Activated CD4-positive, alpha-beta T cell treated with anti-CD3 and anti-CD28 coated beads, Interleukin-2, amount 10 ng/mL, durations not matched to agents 24 days and 14 days (primary cell): ENCODE measurements at regions not wholly inside any gene's neighbourhood (a gene's known extent, or its start where the extent isn't known, plus 50 kb on each side); places are given as distances from the start of the nearest gene placed in this dataset.
"Not testable (repeated sequence)": the region's sequence is repeated elsewhere in the genome, so short reads cannot be mapped to it uniquely, and the experiment has no call there.

Source experiments
- DNase-seq: peaks from one replicate; pipeline ENCODE4 v3.0.0; 2022
- H3K27ac Mint-ChIP-seq: one replicate; pipeline ENCODE4 v1.8.0; 2022; ENCODE audit warnings: mild to moderate bottlenecking, mixed read lengths
- H3K27me3 Mint-ChIP-seq: one replicate; pipeline ENCODE4 v1.8.0; 2022; ENCODE audit warnings: mixed read lengths
- H3K36me3 Mint-ChIP-seq: one replicate; pipeline ENCODE4 v1.8.0; 2022; ENCODE audit warnings: low read depth, mild to moderate bottlenecking, mixed read lengths
- H3K4me1 Mint-ChIP-seq: one replicate; pipeline ENCODE4 v1.8.0; 2021; ENCODE audit warnings: mixed read lengths
- H3K4me3 Mint-ChIP-seq: one replicate; pipeline ENCODE4 v1.8.0; 2022; ENCODE audit warnings: mild to moderate bottlenecking, moderate library complexity, mixed read lengths
- H3K9me3 Mint-ChIP-seq: one replicate; pipeline ENCODE4 v1.8.0; 2021; ENCODE audit warnings: mixed read lengths
- intact Hi-C: fragments of 100-400 bp; cut with micrococcal nuclease; formaldehyde crosslinking; loops from one replicate; pipeline ENCODE4 v1.15.1; 2023

- DNase-seq: no peak
- peaks cover 5% of the 10 kb centered on the region for H3K4me1 Mint-ChIP-seq
- no peaks in the 10 kb centered on the region for H3K27me3 Mint-ChIP-seq
- no peaks in the 10 kb centered on the region for H3K36me3 Mint-ChIP-seq
- no peak overlapping the region for H3K4me3 Mint-ChIP-seq
- intact Hi-C loops: no loop called here
- no peaks in the 10 kb centered on the region for H3K9me3 Mint-ChIP-seq
- H3K27ac Mint-ChIP-seq: no peak overlapping the region
These were observed 115.0 kb downstream of the RAP2B start for GRCh38 chr3:153277029-153277428.

GRCh38 chr3:153281236-153281997, 119.4 kb downstream of the RAP2B start:
- H3K36me3 Mint-ChIP-seq, H3K27ac Mint-ChIP-seq, H3K27me3 Mint-ChIP-seq, H3K4me3 Mint-ChIP-seq, DNase-seq, intact Hi-C loops, H3K9me3 Mint-ChIP-seq: not testable (repeated sequence)
- peaks cover 16% of the 10 kb centered on the region for H3K4me1 Mint-ChIP-seq

- H3K36me3 Mint-ChIP-seq: no peaks in the 10 kb centered on the region
- intact Hi-C loops: no loop called here
- no peaks in the 10 kb centered on the region for H3K27me3 Mint-ChIP-seq
- peaks cover 19% of the 10 kb centered on the region for H3K4me1 Mint-ChIP-seq
- H3K27ac Mint-ChIP-seq: no peak overlapping the region
- no peaks in the 10 kb centered on the region for H3K9me3 Mint-ChIP-seq
- no peak for DNase-seq
- no peak overlapping the region for H3K4me3 Mint-ChIP-seq
These were observed 120.3 kb downstream of the RAP2B start for GRCh38 chr3:153282355-153282754.

GRCh38 chr3:153284282-153284938, 122.4 kb downstream of the RAP2B start:
- Mint-ChIP-seq H3K27ac (peak overlapping the region; percentile 66), H3K4me1 (peaks cover 33% of the 10 kb centered on the region), H3K9me3 (no peaks in the 10 kb centered on the region), H3K27me3 (no peaks in the 10 kb centered on the region), H3K36me3 (no peaks in the 10 kb centered on the region), H3K4me3 (no peak overlapping the region)
- peak; percentile 70 for DNase-seq
- intact Hi-C loops: no loop called here

- H3K4me3 Mint-ChIP-seq: no peak overlapping the region
- DNase-seq: no peak
These were observed 123.2 kb downstream of the RAP2B start for GRCh38 chr3:153285194-153285641.

GRCh38 chr3:153285982-153286381, 124.0 kb downstream of the RAP2B start:
- Mint-ChIP-seq H3K4me1 (peaks cover 39% of the 10 kb centered on the region), H3K4me3 (no peak overlapping the region), H3K36me3 (no peaks in the 10 kb centered on the region), H3K27me3 (no peaks in the 10 kb centered on the region), H3K27ac (no peak overlapping the region), H3K9me3 (no peaks in the 10 kb centered on the region)
- no peak for DNase-seq
- intact Hi-C loops: loop anchor here (5.0 kb wide), 3 partner anchors 64 to 481 kb away; no protein-coding TSS in a partner anchor

More at GRCh38 chr3:153285194-153285641, 123.2 kb downstream of the RAP2B start:
- intact Hi-C loops: loop anchor here (5.0 kb wide), 3 partner anchors 63 to 482 kb away; no protein-coding TSS in a partner anchor
- no peaks in the 10 kb centered on the region for H3K27me3 Mint-ChIP-seq
- no peaks in the 10 kb centered on the region for H3K36me3 Mint-ChIP-seq
- H3K27ac Mint-ChIP-seq: no peak overlapping the region
- peaks cover 36% of the 10 kb centered on the region for H3K4me1 Mint-ChIP-seq
- H3K9me3 Mint-ChIP-seq: no peaks in the 10 kb centered on the region

- no peaks in the 10 kb centered on the region for H3K27me3 Mint-ChIP-seq
- DNase-seq: no peak
- no peak overlapping the region for H3K4me3 Mint-ChIP-seq
- no peak overlapping the region for H3K27ac Mint-ChIP-seq
- peaks cover 45% of the 10 kb centered on the region for H3K4me1 Mint-ChIP-seq
- no peaks in the 10 kb centered on the region for H3K36me3 Mint-ChIP-seq
- H3K9me3 Mint-ChIP-seq: no peaks in the 10 kb centered on the region
- intact Hi-C loops: loop anchor here (5.0 kb wide), 3 partner anchors 65 to 480 kb away; no protein-coding TSS in a partner anchor
These were observed 125.0 kb downstream of the RAP2B start for GRCh38 chr3:153287017-153287416.

GRCh38 chr3:153289334-153289808, 127.3 kb downstream of the RAP2B start:
- no peaks in the 10 kb centered on the region for H3K36me3 Mint-ChIP-seq
- H3K4me3 Mint-ChIP-seq: no peak overlapping the region
- H3K27me3 Mint-ChIP-seq: no peaks in the 10 kb centered on the region
- no peaks in the 10 kb centered on the region for H3K9me3 Mint-ChIP-seq
- no peak for DNase-seq
- intact Hi-C loops: loop anchor here (5.0 kb wide), 3 partner anchors 67 to 478 kb away; no protein-coding TSS in a partner anchor
- H3K4me1 Mint-ChIP-seq: peaks cover 42% of the 10 kb centered on the region
- peak overlapping the region; percentile 6 for H3K27ac Mint-ChIP-seq

GRCh38 chr3:153290268-153291015, 128.4 kb downstream of the RAP2B start:
- no peaks in the 10 kb centered on the region for H3K36me3 Mint-ChIP-seq
- H3K4me3 Mint-ChIP-seq: no peak overlapping the region

GRCh38 chr3:153291059-153291685, 129.1 kb downstream of the RAP2B start:
- H3K27ac Mint-ChIP-seq: no peak overlapping the region
- intact Hi-C loops: loop anchor here (2.0 kb wide), 2 partner anchors 124 to 248 kb away; no protein-coding TSS in a partner anchor
- peaks cover 29% of the 10 kb centered on the region for H3K4me1 Mint-ChIP-seq
- DNase-seq: peak; percentile 62
- no peaks in the 10 kb centered on the region for H3K9me3 Mint-ChIP-seq
- no peaks in the 10 kb centered on the region for H3K36me3 Mint-ChIP-seq
- H3K4me3 Mint-ChIP-seq: no peak overlapping the region
- no peaks in the 10 kb centered on the region for H3K27me3 Mint-ChIP-seq

More at GRCh38 chr3:153290268-153291015, 128.4 kb downstream of the RAP2B start:
- no peaks in the 10 kb centered on the region for H3K9me3 Mint-ChIP-seq
- H3K4me1 Mint-ChIP-seq: peaks cover 35% of the 10 kb centered on the region
- H3K27ac Mint-ChIP-seq: no peak overlapping the region
- DNase-seq: peak; percentile 65
- intact Hi-C loops: loop anchor here (2.0 kb wide), 2 partner anchors 124 to 248 kb away; no protein-coding TSS in a partner anchor
- no peaks in the 10 kb centered on the region for H3K27me3 Mint-ChIP-seq

- intact Hi-C loops: no loop called here
- DNase-seq: no peak
- no peaks in the 10 kb centered on the region for H3K27me3 Mint-ChIP-seq
- H3K27ac Mint-ChIP-seq: no peak overlapping the region
- no peak overlapping the region for H3K4me3 Mint-ChIP-seq
- H3K36me3 Mint-ChIP-seq: no peaks in the 10 kb centered on the region
- H3K9me3 Mint-ChIP-seq: no peaks in the 10 kb centered on the region
- peaks cover 21% of the 10 kb centered on the region for H3K4me1 Mint-ChIP-seq
These were observed 131.2 kb downstream of the RAP2B start for GRCh38 chr3:153293265-153293664.

- H3K36me3 Mint-ChIP-seq: no peaks in the 10 kb centered on the region
- H3K27me3 Mint-ChIP-seq: peaks cover 11% of the 10 kb centered on the region
- no peak overlapping the region for H3K4me3 Mint-ChIP-seq
- no peak for DNase-seq
- peaks cover 6% of the 10 kb centered on the region for H3K4me1 Mint-ChIP-seq
- no peak overlapping the region for H3K27ac Mint-ChIP-seq
- no peaks in the 10 kb centered on the region for H3K9me3 Mint-ChIP-seq
- intact Hi-C loops: no loop called here
These were observed 133.9 kb downstream of the RAP2B start for GRCh38 chr3:153295901-153296300.

GRCh38 chr3:153305189-153305588, 143.2 kb downstream of the RAP2B start:
- no peaks in the 10 kb centered on the region for H3K4me1 Mint-ChIP-seq
- H3K36me3 Mint-ChIP-seq: no peaks in the 10 kb centered on the region
- intact Hi-C loops: no loop called here
- H3K4me3 Mint-ChIP-seq: no peak overlapping the region
- no peaks in the 10 kb centered on the region for H3K9me3 Mint-ChIP-seq
- DNase-seq: no peak
- no peak overlapping the region for H3K27ac Mint-ChIP-seq
- peaks cover 5% of the 10 kb centered on the region for H3K27me3 Mint-ChIP-seq
